ENCODE measurements at regions not wholly inside any gene's neighbourhood (a gene's known extent, or its start where the extent isn't known, plus 50 kb on each side); places are given as distances from the start of the nearest gene placed in this dataset.

DNA sequence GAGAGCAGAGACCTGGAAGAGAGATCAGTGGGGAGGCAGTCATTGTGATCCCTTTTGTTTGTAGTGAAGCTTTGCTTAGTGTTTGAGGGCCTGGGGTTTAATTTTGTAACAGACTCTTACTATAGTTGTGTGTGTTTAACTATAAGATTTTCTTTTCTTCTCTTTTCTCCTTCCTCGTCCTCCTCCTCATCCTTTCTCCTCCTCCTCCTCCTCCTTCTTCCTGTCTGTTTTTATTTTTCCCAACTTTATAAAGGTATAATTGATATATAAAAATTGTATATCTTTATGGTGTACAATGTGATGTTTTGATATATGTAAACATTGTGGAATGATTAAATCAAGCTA, 71.2 kb upstream of the MACF1 start:
- peak overlapping the region; percentile 98 for H3K27ac ChIP-seq (ENCODE audit: insufficient read depth, low read depth, low read length)
- no peaks in the 10 kb centered on the region for H3K9me3 ChIP-seq (replicated peaks; ENCODE audit: control insufficient read depth, insufficient read depth, low read length)
- TF ChIP-seq EZH2 (IDR thresholded peaks at IDR 0.05; ENCODE audit: borderline replicate concordance, low read depth, low read length, severe bottlenecking) (no peak), JUN (IDR thresholded peaks at IDR 0.05; ENCODE audit: borderline replicate concordance, insufficient read depth, insufficient read length, low read depth) (no peak), MYC (IDR thresholded peaks at IDR 0.05; ENCODE audit: low read depth, low read length) (no peak), POLR2A (IDR thresholded peaks at IDR 0.05; ENCODE audit: low read depth, low read length) (no peak), FOS (IDR thresholded peaks at IDR 0.05; ENCODE audit: borderline replicate concordance, insufficient read depth, low read length) (no peak), POLR2AphosphoS5 (IDR thresholded peaks at IDR 0.05; ENCODE audit: insufficient read depth, low read depth, low read length) (no peak), GATA2 (IDR thresholded peaks at IDR 0.05; ENCODE audit: insufficient read depth, insufficient read length, low read depth, low read length) (no peak)
- TF ChIP-seq, protein P1, sequence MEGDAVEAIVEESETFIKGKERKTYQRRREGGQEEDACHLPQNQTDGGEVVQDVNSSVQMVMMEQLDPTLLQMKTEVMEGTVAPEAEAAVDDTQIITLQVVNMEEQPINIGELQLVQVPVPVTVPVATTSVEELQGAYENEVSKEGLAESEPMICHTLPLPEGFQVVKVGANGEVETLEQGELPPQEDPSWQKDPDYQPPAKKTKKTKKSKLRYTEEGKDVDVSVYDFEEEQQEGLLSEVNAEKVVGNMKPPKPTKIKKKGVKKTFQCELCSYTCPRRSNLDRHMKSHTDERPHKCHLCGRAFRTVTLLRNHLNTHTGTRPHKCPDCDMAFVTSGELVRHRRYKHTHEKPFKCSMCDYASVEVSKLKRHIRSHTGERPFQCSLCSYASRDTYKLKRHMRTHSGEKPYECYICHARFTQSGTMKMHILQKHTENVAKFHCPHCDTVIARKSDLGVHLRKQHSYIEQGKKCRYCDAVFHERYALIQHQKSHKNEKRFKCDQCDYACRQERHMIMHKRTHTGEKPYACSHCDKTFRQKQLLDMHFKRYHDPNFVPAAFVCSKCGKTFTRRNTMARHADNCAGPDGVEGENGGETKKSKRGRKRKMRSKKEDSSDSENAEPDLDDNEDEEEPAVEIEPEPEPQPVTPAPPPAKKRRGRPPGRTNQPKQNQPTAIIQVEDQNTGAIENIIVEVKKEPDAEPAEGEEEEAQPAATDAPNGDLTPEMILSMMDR (IDR thresholded peaks at IDR 0.05; ENCODE audit: extremely low read depth in 1 of 2, insufficient read depth in 1 of 2, low read depth in 1 of 2, low read length in 2 of 2), result no peak
- POLR2A ChIA-PET, result interaction anchor here (0.7 to 1.6 kb wide), 9 partner anchors 9 to 125 kb away, joined by 3 to 10 read pairs (median 6); no protein-coding TSS in a partner anchor
- peak overlapping the region in 1 of 3 experiments; percentile 38 for H3K4me3 ChIP-seq (replicated peaks in 1 of 3; ENCODE audit: insufficient read depth in 1 of 3, low read depth in 1 of 3, low read length in 3 of 3)
- H4K20me1 ChIP-seq (replicated peaks; ENCODE audit: control insufficient read depth, extremely low read depth, insufficient read depth, low read length), result no peaks in the 10 kb centered on the region
- BruUV-seq (replicated peaks), result TSS peak; percentile 45
- intact Hi-C loops (cut with micrococcal nuclease), result loop anchor here (1.0 kb wide), 7 partner anchors 18 to 260 kb away; partner anchors contain the start of gene MACF1
- no peaks in the 10 kb centered on the region for H3K36me3 ChIP-seq (ENCODE audit: control insufficient read depth in 2 of 2, extremely low read depth in 1 of 2, insufficient read depth in 2 of 2, low read length in 2 of 2)
- peak overlapping the region; percentile 85 for H3K9ac ChIP-seq (replicated peaks; ENCODE audit: extremely low read depth, insufficient read depth, low read length)
- H3K4me1 ChIP-seq (ENCODE audit: control insufficient read depth, extremely low read depth, insufficient read depth, low read length), result peaks cover 62% of the 10 kb centered on the region
- no peak overlapping the region for H2AFZ ChIP-seq (ENCODE audit: low read depth, low read length)
- peak overlapping the region; percentile 64 for H3K4me2 ChIP-seq (ENCODE audit: insufficient read depth, low read length)
- CTCF ChIA-PET, result interaction anchor here (0.6 to 18.5 kb wide), 26 partner anchors 10 to 406 kb away, joined by 3 to 310 read pairs (median 8); partner anchors contain the start of gene MACF1
- H3K9me1 ChIP-seq (replicated peaks; ENCODE audit: control insufficient read depth, extremely low read depth, insufficient read depth, low read length), result no peaks in the 10 kb centered on the region
- H3K27me3 ChIP-seq (ENCODE audit: control insufficient read depth in 2 of 2, insufficient read depth in 2 of 2, low read length in 2 of 2), result no peaks in the 10 kb centered on the region
- FAIRE-seq (no peak), DNase-seq (ENCODE audit: low read depth, low spot score) (no peak)
- peaks cover 84% of the 10 kb centered on the region for H3K79me2 ChIP-seq (ENCODE audit: control insufficient read depth, insufficient read depth, low read length)
- dilution Hi-C loops (cut with MboI; ENCODE audit: extremely low pct_ligation_motif_present, low sequenced_read_pairs), result no loop called here

Data from endothelial cell of umbilical vein (primary cell).